K562 (cell line): ENCODE measurements at regions not wholly inside any gene's neighbourhood (a gene's known extent, or its start where the extent isn't known, plus 50 kb on each side); places are given as distances from the start of the nearest gene placed in this dataset.

ENCODE experiments used
- ATAC-seq: fragments of 200-7000 bp; cut with Tn5 transposase; 3 replicates; pipeline ENCODE4 v1.9.1; 2020; ENCODE audit warnings: moderate library complexity
- BruUV-seq: library from RNA; stranded (reverse); fragments of 400-500 nt; replicated peaks from 2 replicates; lab custom pipeline; 2021; lab: Mats Ljungman, UMichigan
- CTCF ChIA-PET: fragments of 300-600 bp; formaldehyde crosslinking; extraction: SDS; loops from one replicate; lab custom pipeline; 2021; ENCODE audit warnings: low intra/inter-chr PET ratio; lab: Yijun Ruan, JAX
- POLR2A ChIA-PET: fragments of 300-600, 350-650 bp; sonication (Branson Sonifier 250); formaldehyde crosslinking; extraction: SDS; loops from one replicate; lab custom pipeline; 2021; ENCODE audit warnings: antibody characterized with exemption, inconsistent platforms; lab: Yijun Ruan, JAX
- DNase-seq, 4 experiments: peaks; one replicate each; pipeline versions ENCODE4 v3.0.0 to v3.0.0-alpha.2; 2011 to 2018; ENCODE audit warnings: low spot score in 3 of 4, mixed read lengths in 3 of 4; ENCODE audit errors: extremely low read depth in 1 of 4
- FAIRE-seq: peaks from 2 replicates; lab custom pipeline; 2011; peaks lifted over from hg19 to GRCh38; lab: Jason Lieb, UNC
- H2AFZ ChIP-seq: 2 replicates; pipeline ENCODE4 v1.6.0; 2011; ENCODE audit warnings: low read depth, low read length, control low read depth, inconsistent platforms
- H3K27ac ChIP-seq: fragments of 200-600 bp; 3 replicates; pipeline ENCODE4 v1.8.0; 2011; ENCODE audit warnings: low read depth, mild to moderate bottlenecking, control low read depth, inconsistent platforms, low read length, moderate library complexity, mixed read lengths; ENCODE audit errors: extremely low read depth
- H3K27me3 ChIP-seq, 2 experiments: fragments of 300-600 bp in 1 of 2; 2 replicates in 1 of 2; 3 replicates in 1 of 2; pipeline versions ENCODE4 v1.6.0 to v1.8.0; 2011; ENCODE audit warnings: inconsistent platforms in 2 of 2, low read length in 2 of 2, mild to moderate bottlenecking in 1 of 2, mixed read lengths in 1 of 2, moderate library complexity in 1 of 2; ENCODE audit not compliant: control insufficient read depth in 2 of 2, insufficient read depth in 2 of 2
- H3K36me3 ChIP-seq: fragments of 300-600 bp; 3 replicates; pipeline ENCODE4 v1.8.0; 2011; ENCODE audit warnings: mild to moderate bottlenecking, low read length, inconsistent platforms; ENCODE audit not compliant: control insufficient read depth, insufficient read depth
- H3K4me1 ChIP-seq, 2 experiments: fragments of 200-600 bp in 1 of 2; replicated peaks in 1 of 2; 2 replicates in 1 of 2; 3 replicates in 1 of 2; pipeline versions ENCODE4 v1.5.1 to v1.8.0; 2011; ENCODE audit warnings: inconsistent platforms in 2 of 2, low read length in 2 of 2, mild to moderate bottlenecking in 1 of 2, mixed read lengths in 1 of 2, moderate library complexity in 1 of 2; ENCODE audit not compliant: control insufficient read depth in 2 of 2, insufficient read depth in 2 of 2
- H3K4me2 ChIP-seq: 2 replicates; pipeline ENCODE4 v1.6.1; 2011; ENCODE audit warnings: low read length, control low read depth, inconsistent platforms, mixed read lengths; ENCODE audit not compliant: insufficient read depth
- H3K4me3 ChIP-seq: fragments of 200-600 bp; sonication (generic), shearing (Covaris generic); 2 replicates; pipeline ENCODE4 v1.5.1; 2016; ENCODE audit warnings: control low read depth, inconsistent platforms
- H3K79me2 ChIP-seq: fragments of 200-600 bp; 3 replicates; pipeline ENCODE4 v1.8.0; 2011; ENCODE audit warnings: low read length, inconsistent platforms; ENCODE audit not compliant: control insufficient read depth, insufficient read depth
- H3K9ac ChIP-seq, 2 experiments: 2 replicates each; pipeline versions ENCODE4 v1.6.0 to v1.6.1; 2011; ENCODE audit warnings: low read depth in 2 of 2, low read length in 2 of 2, control low read depth in 1 of 2, inconsistent platforms in 1 of 2, mild to moderate bottlenecking in 1 of 2, mixed read lengths in 1 of 2; ENCODE audit not compliant: insufficient read depth in 1 of 2
- H3K9me1 ChIP-seq: one replicate; pipeline ENCODE4 v1.6.0; 2011; ENCODE audit warnings: inconsistent platforms, mild to moderate bottlenecking, low read length, moderate library complexity; ENCODE audit not compliant: control insufficient read depth, insufficient read depth
- H3K9me3 ChIP-seq: replicated peaks from 2 replicates; pipeline ENCODE4 v1.5.1; 2011; ENCODE audit warnings: low read depth, low read length, inconsistent platforms; ENCODE audit not compliant: control insufficient read depth, insufficient read depth
- H4K20me1 ChIP-seq: replicated peaks from 2 replicates; pipeline ENCODE4 v1.6.1; 2011; ENCODE audit warnings: low read length, inconsistent platforms, mixed read lengths; ENCODE audit not compliant: control insufficient read depth, insufficient read depth
- AFF4 ChIP-seq: sonication (generic); formaldehyde crosslinking; IDR thresholded peaks from 2 replicates; pipeline ENCODE4 v1.8.0; 2023; ENCODE audit warnings: mild to moderate bottlenecking, missing genetic modification reagents
- ARHGAP35 ChIP-seq: fragments of 450-650 bp; IDR thresholded peaks from 2 replicates; pipeline ENCODE4 v1.6.1; 2018; ENCODE audit not compliant: partially characterized antibody
- CBFA2T2 ChIP-seq: fragments of 450-650 bp; conservative IDR thresholded peaks from 2 replicates; pipeline ENCODE4 v1.6.1; 2017; ENCODE audit warnings: mild to moderate bottlenecking
- CBX5 ChIP-seq: IDR thresholded peaks from 2 replicates; pipeline ENCODE4 v1.6.1; 2014; ENCODE audit warnings: low read depth, borderline replicate concordance
- GTF2E2 ChIP-seq: fragments of 200-800 bp; sonication (Bioruptor generic); IDR thresholded peaks from 2 replicates; pipeline ENCODE4 v1.6.1; 2016; ENCODE audit warnings: missing genetic modification characterization, missing compliant biosample characterization
- HDAC6 ChIP-seq: IDR thresholded peaks from 2 replicates; pipeline ENCODE4 v1.6.1; 2012; ENCODE audit warnings: low read depth, mild to moderate bottlenecking, control low read depth, inconsistent platforms, low read length, moderate library complexity
- IFI16 ChIP-seq: fragments of 250-450 bp; sonication (Bioruptor Pico); IDR thresholded peaks from 2 replicates; pipeline ENCODE4 v2.1.2; 2022; ENCODE audit warnings: mild to moderate bottlenecking, inconsistent platforms
- MYC ChIP-seq, 2 experiments: fragments of 250-450 bp in 1 of 2; sonication (Bioruptor Pico) in 1 of 2; IDR thresholded peaks; 2 replicates each; pipeline versions ENCODE4 v1.5.1 to v1.6.1; 2012 to 2021; ENCODE audit warnings: low read depth in 2 of 2, borderline replicate concordance in 1 of 2, improper control_type of control experiment in 1 of 2, low read length in 1 of 2, mild to moderate bottlenecking in 1 of 2, moderate library complexity in 1 of 2
- PTRF ChIP-seq: fragments of 450-650 bp; IDR thresholded peaks from 2 replicates; pipeline ENCODE4 v1.6.1; 2016; ENCODE audit warnings: mild to moderate bottlenecking, missing genetic modification characterization, missing compliant biosample characterization
- SMAD3 ChIP-seq: fragments of 450-650 bp; formaldehyde crosslinking; conservative IDR thresholded peaks from 2 replicates; pipeline ENCODE4 v1.4.0; 2020; ENCODE audit warnings: mild to moderate bottlenecking
- ZNF224 ChIP-seq: sonication (generic); formaldehyde crosslinking; IDR thresholded peaks from 2 replicates; pipeline ENCODE4 v1.8.0; 2022; ENCODE audit warnings: mild to moderate bottlenecking, missing genetic modification reagents
- ZNF445 ChIP-seq: fragments of 250-450 bp; sonication (Bioruptor Pico); IDR thresholded peaks from 2 replicates; pipeline ENCODE4 v1.4.0; 2020; ENCODE audit warnings: low read depth, mild to moderate bottlenecking, moderate library complexity
- WGBS: fragments of 100-300 bp; shearing (Covaris generic); methylation state at CpG from one replicate; pipeline ENCODE4 v1.1.6; 2016; ENCODE audit warnings: low coverage, mixed read lengths; ENCODE audit not compliant: insufficient coverage; ENCODE audit errors: missing lambda C conversion rate; 5-methylcytosine and 5-hydroxymethylcytosine counted together
- in situ Hi-C: fragments of 300-500 bp; cut with MboI; formaldehyde crosslinking; loops from 4 replicates; pipeline ENCODE4 v1.15.0; 2018; ENCODE audit warnings: inconsistent platforms, mixed read lengths
- intact Hi-C: fragments of 100-400 bp; cut with micrococcal nuclease; formaldehyde crosslinking; loops from 2 replicates; pipeline ENCODE4 v1.14.2; 2022
- TF ChIP-seq, protein P1 (sequence below): fragments of 250-450 bp; sonication (Bioruptor Pico); IDR thresholded peaks from 2 replicates; pipeline ENCODE4 v1.6.1; 2021; ENCODE audit warnings: mild to moderate bottlenecking
- TF ChIP-seq, protein P2 (sequence below): sonication (generic); formaldehyde crosslinking; IDR thresholded peaks from 2 replicates; pipeline ENCODE4 v1.8.1; 2023; ENCODE audit warnings: mild to moderate bottlenecking, missing genetic modification reagents
- TF ChIP-seq, protein P3 (sequence below): fragments of 200-400 bp; formaldehyde crosslinking; IDR thresholded peaks from 2 replicates; pipeline ENCODE4 v1.6.1; 2017; ENCODE audit warnings: mild to moderate bottlenecking, low read depth, low read length, moderate library complexity

- no TSS peak for BruUV-seq
- no peaks in the 10 kb centered on the region for H3K9me1 ChIP-seq
- TF ChIP-seq IFI16 (CRISPR knock-in tag), result no peak
- TF ChIP-seq PTRF, result no peak
- TF ChIP-seq SMAD3 (CRISPR knock-in tag), result no peak
- no peak for TF ChIP-seq GTF2E2 (tag)
- TF ChIP-seq CBFA2T2, result no peak
- TF ChIP-seq ZNF445 (CRISPR knock-in tag), result no peak
- TF ChIP-seq AFF4 (CRISPR knock-in tag), result no peak
- TF ChIP-seq, protein P1, sequence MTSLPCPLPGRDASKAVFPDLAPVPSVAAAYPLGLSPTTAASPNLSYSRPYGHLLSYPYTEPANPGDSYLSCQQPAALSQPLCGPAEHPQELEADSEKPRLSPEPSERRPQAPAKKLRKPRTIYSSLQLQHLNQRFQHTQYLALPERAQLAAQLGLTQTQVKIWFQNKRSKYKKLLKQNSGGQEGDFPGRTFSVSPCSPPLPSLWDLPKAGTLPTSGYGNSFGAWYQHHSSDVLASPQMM (CRISPR knock-in tag), result no peak
- TF ChIP-seq ARHGAP35, result no peak
- TF ChIP-seq MYC (IDR thresholded peaks at IDR 0.05; ENCODE audit: low read depth, low read length), result no peak
- TF ChIP-seq MYC (CRISPR knock-in tag; IDR thresholded peaks at IDR 0.05; ENCODE audit: borderline replicate concordance, low read depth), result no peak
- no peak for TF ChIP-seq HDAC6
- no peak for TF ChIP-seq ZNF224 (CRISPR knock-in tag)
- TF ChIP-seq, protein P2, sequence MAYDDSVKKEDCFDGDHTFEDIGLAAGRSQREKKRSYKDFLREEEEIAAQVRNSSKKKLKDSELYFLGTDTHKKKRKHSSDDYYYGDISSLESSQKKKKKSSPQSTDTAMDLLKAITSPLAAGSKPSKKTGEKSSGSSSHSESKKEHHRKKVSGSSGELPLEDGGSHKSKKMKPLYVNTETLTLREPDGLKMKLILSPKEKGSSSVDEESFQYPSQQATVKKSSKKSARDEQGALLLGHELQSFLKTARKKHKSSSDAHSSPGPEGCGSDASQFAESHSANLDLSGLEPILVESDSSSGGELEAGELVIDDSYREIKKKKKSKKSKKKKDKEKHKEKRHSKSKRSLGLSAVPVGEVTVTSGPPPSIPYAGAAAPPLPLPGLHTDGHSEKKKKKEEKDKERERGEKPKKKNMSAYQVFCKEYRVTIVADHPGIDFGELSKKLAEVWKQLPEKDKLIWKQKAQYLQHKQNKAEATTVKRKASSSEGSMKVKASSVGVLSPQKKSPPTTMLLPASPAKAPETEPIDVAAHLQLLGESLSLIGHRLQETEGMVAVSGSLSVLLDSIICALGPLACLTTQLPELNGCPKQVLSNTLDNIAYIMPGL (CRISPR knock-in tag), result no peak
- TF ChIP-seq, protein P3, sequence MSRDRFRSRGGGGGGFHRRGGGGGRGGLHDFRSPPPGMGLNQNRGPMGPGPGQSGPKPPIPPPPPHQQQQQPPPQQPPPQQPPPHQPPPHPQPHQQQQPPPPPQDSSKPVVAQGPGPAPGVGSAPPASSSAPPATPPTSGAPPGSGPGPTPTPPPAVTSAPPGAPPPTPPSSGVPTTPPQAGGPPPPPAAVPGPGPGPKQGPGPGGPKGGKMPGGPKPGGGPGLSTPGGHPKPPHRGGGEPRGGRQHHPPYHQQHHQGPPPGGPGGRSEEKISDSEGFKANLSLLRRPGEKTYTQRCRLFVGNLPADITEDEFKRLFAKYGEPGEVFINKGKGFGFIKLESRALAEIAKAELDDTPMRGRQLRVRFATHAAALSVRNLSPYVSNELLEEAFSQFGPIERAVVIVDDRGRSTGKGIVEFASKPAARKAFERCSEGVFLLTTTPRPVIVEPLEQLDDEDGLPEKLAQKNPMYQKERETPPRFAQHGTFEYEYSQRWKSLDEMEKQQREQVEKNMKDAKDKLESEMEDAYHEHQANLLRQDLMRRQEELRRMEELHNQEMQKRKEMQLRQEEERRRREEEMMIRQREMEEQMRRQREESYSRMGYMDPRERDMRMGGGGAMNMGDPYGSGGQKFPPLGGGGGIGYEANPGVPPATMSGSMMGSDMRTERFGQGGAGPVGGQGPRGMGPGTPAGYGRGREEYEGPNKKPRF, result no peak
- TF ChIP-seq CBX5, result no peak
Measured at GRCh38 chr2:211204456-211204855, 648.1 kb downstream of the CPS1 start.

More at GRCh38 chr2:211204456-211204855, 648.1 kb downstream of the CPS1 start:
- no peak for FAIRE-seq
- Histone ChIP-seq H3K27me3 (no peaks in the 10 kb centered on the region), H3K9me3 (no peaks in the 10 kb centered on the region), H4K20me1 (no peaks in the 10 kb centered on the region), H3K79me2 (no peaks in the 10 kb centered on the region), H3K27ac (no peak overlapping the region), H3K4me2 (no peak overlapping the region), H3K36me3 (no peaks in the 10 kb centered on the region), H3K9ac (no peak overlapping the region), H3K4me1 (no peaks in the 10 kb centered on the region), H2AFZ (no peak overlapping the region), H3K4me3 (no peak overlapping the region)
- in situ Hi-C loops (no loop called here), intact Hi-C loops (no loop called here)
- ATAC-seq, result no peak
- 0% methylated on average over 2 of the region's 2 CpGs for WGBS
- ChIA-PET POLR2A (no interaction called here), CTCF (no interaction called here)
- DNase-seq, result no peak
